Neural cell (in vitro differentiated cells): ENCODE measurements at regions not wholly inside any gene's neighbourhood (a gene's known extent, or its start where the extent isn't known, plus 50 kb on each side); places are given as distances from the start of the nearest gene placed in this dataset.

Experiments used
- H2AFZ ChIP-seq: fragments of 200-600, 300-800 bp; sonication (generic), shearing (Covaris generic); 2 replicates; pipeline ENCODE4 v1.6.0; 2014; ENCODE audit warnings: low read depth, mild to moderate bottlenecking, antibody characterized with exemption, low read length, moderate library complexity
- H3F3A ChIP-seq: fragments of 200-600 bp; shearing (Covaris generic); 2 replicates; pipeline ENCODE4 v1.6.1; 2016; ENCODE audit warnings: mild to moderate bottlenecking, moderate library complexity, mixed read lengths, antibody characterized with exemption, low read length; ENCODE audit not compliant: insufficient read depth, poor library complexity, severe bottlenecking
- H3K27ac ChIP-seq: fragments of 200-600, 300-800 bp; sonication (generic), shearing (Covaris generic); 2 replicates; pipeline ENCODE4 v1.5.1; 2014; ENCODE audit warnings: mild to moderate bottlenecking, low read length, moderate library complexity
- H3K27me3 ChIP-seq: fragments of 300-800, 200-600 bp; sonication (generic), shearing (Covaris generic); 2 replicates; pipeline ENCODE4 v1.6.0; 2014; ENCODE audit warnings: mild to moderate bottlenecking, low read depth, low read length, moderate library complexity; ENCODE audit not compliant: insufficient read depth
- H3K36me3 ChIP-seq: fragments of 300-800, 200-600 bp; sonication (generic), shearing (Covaris generic); 2 replicates; pipeline ENCODE4 v1.5.1; 2014; ENCODE audit warnings: mild to moderate bottlenecking, antibody characterized with exemption, low read length, moderate library complexity; ENCODE audit not compliant: insufficient read depth
- H3K4me2 ChIP-seq: fragments of 300-800, 200-600 bp; sonication (generic), shearing (Covaris generic); 2 replicates; pipeline ENCODE4 v1.6.0; 2014; ENCODE audit warnings: mild to moderate bottlenecking, low read length
- H3K4me3 ChIP-seq: fragments of 300-800, 200-600 bp; sonication (generic), shearing (Covaris generic); 2 replicates; pipeline ENCODE4 v1.5.1; 2014; ENCODE audit warnings: mild to moderate bottlenecking, low read length, moderate library complexity
- H3K79me2 ChIP-seq: fragments of 200-600 bp; shearing (Covaris generic); replicated peaks from 2 replicates; pipeline ENCODE4 v1.6.0; 2014; ENCODE audit warnings: mild to moderate bottlenecking, low read length, moderate library complexity; ENCODE audit not compliant: insufficient read depth
- H3K9ac ChIP-seq: fragments of 300-800, 200-600 bp; sonication (generic), shearing (Covaris generic); 2 replicates; pipeline ENCODE4 v1.6.1; 2016; ENCODE audit warnings: mild to moderate bottlenecking, low read length, mixed read lengths
- H3K9me2 ChIP-seq: fragments of 200-600 bp; shearing (Covaris generic); 2 replicates; pipeline ENCODE4 v1.6.1; 2016; ENCODE audit warnings: mild to moderate bottlenecking, low read length, mixed read lengths; ENCODE audit not compliant: insufficient read depth
- H3K9me3 ChIP-seq: fragments of 200-600, 300-800 bp; sonication (generic), shearing (Covaris generic); 2 replicates; pipeline ENCODE4 v1.6.1; 2016; ENCODE audit warnings: mild to moderate bottlenecking, mixed run types, low read length, moderate library complexity, mixed read lengths
- H4K20me1 ChIP-seq: fragments of 200-600 bp; shearing (Covaris generic); 2 replicates; pipeline ENCODE4 v1.6.1; 2016; ENCODE audit warnings: mild to moderate bottlenecking, mixed run types; ENCODE audit not compliant: insufficient read depth
- EP300 ChIP-seq: fragments of 450-650 bp; conservative IDR thresholded peaks from 2 replicates; pipeline ENCODE4 v1.6.1; 2014; ENCODE audit warnings: antibody characterized with exemption, mild to moderate bottlenecking, moderate library complexity; ENCODE audit not compliant: poor library complexity, severe bottlenecking
- EZH2 ChIP-seq: fragments of 200-600, 300-800 bp; shearing (Covaris generic), sonication (generic); IDR thresholded peaks from 2 replicates; pipeline ENCODE4 v1.6.1; 2014; ENCODE audit warnings: antibody characterized with exemption, low read length, borderline replicate concordance, mild to moderate bottlenecking; ENCODE audit not compliant: insufficient read depth, poor library complexity, severe bottlenecking
- MXI1 ChIP-seq: fragments of 450-650 bp; conservative IDR thresholded peaks from 2 replicates; pipeline ENCODE4 v1.6.1; 2014; ENCODE audit warnings: antibody characterized with exemption, mild to moderate bottlenecking; ENCODE audit not compliant: poor library complexity, severe bottlenecking
- POLR2AphosphoS5 ChIP-seq: IDR thresholded peaks from 2 replicates; pipeline ENCODE4 v1.6.1; 2012
- RAD21 ChIP-seq: fragments of 450-650 bp; conservative IDR thresholded peaks from 2 replicates; pipeline ENCODE4 v1.6.1; 2014; ENCODE audit warnings: antibody characterized with exemption, mild to moderate bottlenecking, moderate library complexity
- REST ChIP-seq: IDR thresholded peaks from 2 replicates; pipeline ENCODE4 v1.6.1; 2012; ENCODE audit warnings: borderline replicate concordance
- SMC3 ChIP-seq: fragments of 450-650 bp; conservative IDR thresholded peaks from 2 replicates; pipeline ENCODE4 v1.6.1; 2014; ENCODE audit warnings: antibody characterized with exemption, mild to moderate bottlenecking, moderate library complexity; ENCODE audit not compliant: poor library complexity
- TAF1 ChIP-seq: IDR thresholded peaks from 2 replicates; pipeline ENCODE4 v1.6.1; 2012; ENCODE audit warnings: low read depth
- TF ChIP-seq, protein P1 (sequence below): fragments of 450-650 bp; IDR thresholded peaks from 2 replicates; pipeline ENCODE4 v1.5.1; 2014; ENCODE audit warnings: antibody characterized with exemption, mild to moderate bottlenecking, moderate library complexity; ENCODE audit not compliant: poor library complexity, severe bottlenecking

DNA sequence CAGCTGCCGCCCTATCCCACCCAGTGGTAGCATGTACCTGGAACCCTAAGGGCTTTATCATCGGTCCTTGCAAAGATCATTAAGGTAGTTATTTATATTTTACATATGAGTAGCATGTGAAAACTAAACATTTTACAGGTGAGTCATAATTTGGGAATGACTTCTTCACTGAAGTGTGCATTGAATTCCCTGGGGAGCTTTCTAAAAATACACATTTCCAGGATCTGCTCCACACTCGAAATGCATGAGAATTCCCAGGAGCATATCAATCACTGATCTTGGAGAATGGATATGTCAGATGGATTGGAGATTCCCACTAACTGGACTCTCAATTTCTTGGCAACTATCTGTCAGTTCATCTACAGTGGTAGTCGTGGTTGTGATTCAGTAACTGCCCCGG is 717.5 kb downstream of the IRX1 start:
- no peak overlapping the region for H2AFZ ChIP-seq
- no peak overlapping the region for H3K9ac ChIP-seq
- no peak overlapping the region for H3K4me2 ChIP-seq
- no peaks in the 10 kb centered on the region for H3F3A ChIP-seq
- no peaks in the 10 kb centered on the region for H3K79me2 ChIP-seq
- no peak overlapping the region for H3K27ac ChIP-seq
- no peaks in the 10 kb centered on the region for H3K9me3 ChIP-seq
- TF ChIP-seq EP300: no peak
- no peak for TF ChIP-seq MXI1
- TF ChIP-seq, protein P1, sequence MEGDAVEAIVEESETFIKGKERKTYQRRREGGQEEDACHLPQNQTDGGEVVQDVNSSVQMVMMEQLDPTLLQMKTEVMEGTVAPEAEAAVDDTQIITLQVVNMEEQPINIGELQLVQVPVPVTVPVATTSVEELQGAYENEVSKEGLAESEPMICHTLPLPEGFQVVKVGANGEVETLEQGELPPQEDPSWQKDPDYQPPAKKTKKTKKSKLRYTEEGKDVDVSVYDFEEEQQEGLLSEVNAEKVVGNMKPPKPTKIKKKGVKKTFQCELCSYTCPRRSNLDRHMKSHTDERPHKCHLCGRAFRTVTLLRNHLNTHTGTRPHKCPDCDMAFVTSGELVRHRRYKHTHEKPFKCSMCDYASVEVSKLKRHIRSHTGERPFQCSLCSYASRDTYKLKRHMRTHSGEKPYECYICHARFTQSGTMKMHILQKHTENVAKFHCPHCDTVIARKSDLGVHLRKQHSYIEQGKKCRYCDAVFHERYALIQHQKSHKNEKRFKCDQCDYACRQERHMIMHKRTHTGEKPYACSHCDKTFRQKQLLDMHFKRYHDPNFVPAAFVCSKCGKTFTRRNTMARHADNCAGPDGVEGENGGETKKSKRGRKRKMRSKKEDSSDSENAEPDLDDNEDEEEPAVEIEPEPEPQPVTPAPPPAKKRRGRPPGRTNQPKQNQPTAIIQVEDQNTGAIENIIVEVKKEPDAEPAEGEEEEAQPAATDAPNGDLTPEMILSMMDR: no peak
- no peak for TF ChIP-seq REST
- no peak for TF ChIP-seq EZH2
- TF ChIP-seq RAD21: no peak
- no peak for TF ChIP-seq POLR2AphosphoS5
- no peak for TF ChIP-seq SMC3
- no peak for TF ChIP-seq TAF1
- H4K20me1 ChIP-seq: no peaks in the 10 kb centered on the region
- no peak overlapping the region for H3K4me3 ChIP-seq
- H3K9me2 ChIP-seq: no peaks in the 10 kb centered on the region
- H3K27me3 ChIP-seq: no peaks in the 10 kb centered on the region
- no peaks in the 10 kb centered on the region for H3K36me3 ChIP-seq

GRCh38 chr5:4319478-4320128 is 724.0 kb downstream of the IRX1 start:
- TF ChIP-seq MXI1 (no peak), TAF1 (no peak)
- H3K36me3 ChIP-seq: no peaks in the 10 kb centered on the region
- no peak overlapping the region for H2AFZ ChIP-seq
- H4K20me1 ChIP-seq: no peaks in the 10 kb centered on the region
- peaks cover 3% of the 10 kb centered on the region for H3K9me3 ChIP-seq
- H3F3A ChIP-seq: no peaks in the 10 kb centered on the region
- no peaks in the 10 kb centered on the region for H3K27me3 ChIP-seq
- H3K79me2 ChIP-seq: no peaks in the 10 kb centered on the region
- no peak overlapping the region for H3K4me2 ChIP-seq
- H3K27ac ChIP-seq: no peak overlapping the region
- H3K9ac ChIP-seq: no peak overlapping the region
- no peaks in the 10 kb centered on the region for H3K9me2 ChIP-seq
- H3K4me3 ChIP-seq: no peak overlapping the region
